SK-N-SH (cell line): ENCODE measurements at regions not wholly inside any gene's neighbourhood (a gene's known extent, or its start where the extent isn't known, plus 50 kb on each side); places are given as distances from the start of the nearest gene placed in this dataset.

Experiments
- CTCF ChIA-PET: fragments of 300-600, 350-600 bp; formaldehyde crosslinking; extraction: SDS; loops from one replicate; lab custom pipeline; 2021; lab: Yijun Ruan, JAX
- POLR2A ChIA-PET: fragments of 350-600 bp; sonication (Branson Sonifier 250); formaldehyde crosslinking; extraction: SDS; loops from one replicate; lab custom pipeline; 2020; ENCODE audit warnings: antibody characterized with exemption, inconsistent platforms; lab: Yijun Ruan, JAX
- DNase-seq: peaks from one replicate; pipeline ENCODE4 v3.0.0; 2012
- H2AFZ ChIP-seq: fragments of 200-600 bp; sonication (generic); 2 replicates; pipeline ENCODE4 v1.8.1; 2016; ENCODE audit warnings: antibody characterized with exemption, mild to moderate bottlenecking, low read depth
- H3F3A ChIP-seq: fragments of 200-600 bp; sonication (generic); replicated peaks from 2 replicates; pipeline ENCODE3; 2016; ENCODE audit warnings: antibody characterized with exemption, mild to moderate bottlenecking; ENCODE audit not compliant: insufficient read depth
- H3K27ac ChIP-seq, 2 experiments: fragments of 200-500 bp in 1 of 2; fragments of 200-600 bp in 1 of 2; sonication (Bioruptor generic) in 1 of 2; sonication (generic), shearing (Covaris generic) in 1 of 2; 2 replicates each; pipeline versions ENCODE4 v1.5.1 to v1.6.1; 2014 to 2016; ENCODE audit warnings: low read depth in 2 of 2, inconsistent platforms in 1 of 2, low read length in 1 of 2, mild to moderate bottlenecking in 1 of 2, mixed read lengths in 1 of 2
- H3K27me3 ChIP-seq: fragments of 200-600 bp; sonication (generic), shearing (Covaris generic); 2 replicates; pipeline ENCODE4 v1.6.1; 2016; ENCODE audit warnings: mixed run types; ENCODE audit not compliant: insufficient read depth
- H3K36me3 ChIP-seq, 2 experiments: fragments of 200-500 bp in 1 of 2; fragments of 200-600 bp in 1 of 2; sonication (Bioruptor generic) in 1 of 2; sonication (generic) in 1 of 2; replicated peaks in 1 of 2; 2 replicates each; pipeline versions ENCODE3 to v1.5.1; 2014 to 2016; ENCODE audit warnings: low read length in 1 of 2, mild to moderate bottlenecking in 1 of 2; ENCODE audit not compliant: insufficient read depth in 2 of 2, control insufficient read depth in 1 of 2
- H3K4me1 ChIP-seq, 2 experiments: fragments of 200-500 bp in 1 of 2; fragments of 200-600 bp in 1 of 2; sonication (Bioruptor generic) in 1 of 2; sonication (generic), shearing (Covaris generic) in 1 of 2; 2 replicates each; pipeline versions ENCODE4 v1.5.1 to v1.6.1; 2014 to 2016; ENCODE audit warnings: low read depth in 1 of 2, low read length in 1 of 2, mixed run types in 1 of 2; ENCODE audit not compliant: insufficient read depth in 2 of 2, control insufficient read depth in 1 of 2
- H3K4me2 ChIP-seq: fragments of 200-600 bp; sonication (generic), shearing (Covaris generic); 2 replicates; pipeline ENCODE4 v1.6.1; 2017; ENCODE audit warnings: mixed run types
- H3K4me3 ChIP-seq, 2 experiments: fragments of 200-500 bp in 1 of 2; fragments of 200-600 bp in 1 of 2; sonication (Bioruptor generic) in 1 of 2; sonication (generic), shearing (Covaris generic) in 1 of 2; 2 replicates each; pipeline versions ENCODE4 v1.5.1 to v1.8.1; 2014 to 2016; ENCODE audit warnings: low read depth in 2 of 2, inconsistent platforms in 1 of 2, low read length in 1 of 2, mild to moderate bottlenecking in 1 of 2, mixed read lengths in 1 of 2, moderate library complexity in 1 of 2
- H3K79me2 ChIP-seq: fragments of 200-600 bp; sonication (generic); 2 replicates; pipeline ENCODE4 v1.8.1; 2017; ENCODE audit warnings: mild to moderate bottlenecking; ENCODE audit not compliant: insufficient read depth
- H3K9ac ChIP-seq: fragments of 200-600 bp; sonication (generic); 2 replicates; pipeline ENCODE4 v1.6.1; 2017; ENCODE audit warnings: mixed run types
- H3K9me2 ChIP-seq: fragments of 200-600 bp; sonication (generic); 2 replicates; pipeline ENCODE4 v1.6.1; 2017; ENCODE audit warnings: mixed run types
- H3K9me3 ChIP-seq: fragments of 200-600 bp; sonication (generic); 2 replicates; pipeline ENCODE4 v1.6.1; 2017; ENCODE audit warnings: mixed run types, mild to moderate bottlenecking, moderate library complexity
- H4K20me1 ChIP-seq: fragments of 200-600 bp; sonication (generic); 2 replicates; pipeline ENCODE4 v1.6.1; 2017; ENCODE audit warnings: mild to moderate bottlenecking, mixed run types; ENCODE audit not compliant: insufficient read depth
- CHD2 ChIP-seq: fragments of 150-350 bp; IDR thresholded peaks from 2 replicates; pipeline ENCODE4 v1.6.1; 2018; ENCODE audit warnings: low read length; ENCODE audit not compliant: partially characterized antibody
- CTCF ChIP-seq: fragments of 200-600 bp; sonication (generic); IDR thresholded peaks from 2 replicates; pipeline ENCODE4 v1.6.1; 2017; ENCODE audit warnings: antibody characterized with exemption, mild to moderate bottlenecking, moderate library complexity
- ELF1 ChIP-seq: IDR thresholded peaks from 2 replicates; pipeline ENCODE4 v1.4.0; 2012
- FOSL2 ChIP-seq: IDR thresholded peaks from 2 replicates; pipeline ENCODE4 v1.4.0; 2012; ENCODE audit warnings: low read depth, mild to moderate bottlenecking, moderate library complexity, borderline replicate concordance
- FOXM1 ChIP-seq: IDR thresholded peaks from 2 replicates; pipeline ENCODE4 v1.4.0; 2012; ENCODE audit warnings: low read depth, mild to moderate bottlenecking
- GATA2 ChIP-seq: sonication (generic); formaldehyde crosslinking; IDR thresholded peaks from 2 replicates; pipeline ENCODE4 v1.5.0; 2020; ENCODE audit warnings: mild to moderate bottlenecking, missing genetic modification reagents
- JUND ChIP-seq: IDR thresholded peaks from 2 replicates; pipeline ENCODE4 v1.4.0; 2012
- MXI1 ChIP-seq: IDR thresholded peaks from 2 replicates; pipeline ENCODE4 v1.6.1; 2012; ENCODE audit warnings: mild to moderate bottlenecking, low read depth, low read length, improper control_type of control experiment
- POLR2AphosphoS5 ChIP-seq: IDR thresholded peaks from 2 replicates; pipeline ENCODE4 v1.6.1; 2012; ENCODE audit warnings: low read depth, low read length
- RAD21 ChIP-seq: IDR thresholded peaks from 2 replicates; pipeline ENCODE4 v1.6.1; 2012; ENCODE audit warnings: mild to moderate bottlenecking, low read length
- SIN3A ChIP-seq: IDR thresholded peaks from 2 replicates; pipeline ENCODE4 v1.6.1; 2012; ENCODE audit warnings: low read depth, mild to moderate bottlenecking, low read length, moderate library complexity, borderline replicate concordance
- USF1 ChIP-seq: IDR thresholded peaks from 2 replicates; pipeline ENCODE4 v1.4.0; 2012; ENCODE audit warnings: low read depth, borderline replicate concordance
- WGBS: methylation state at CpG from one replicate; pipeline ENCODE4 v1.1.6; 2017; ENCODE audit warnings: low lambda C conversion rate; 5-methylcytosine and 5-hydroxymethylcytosine counted together

- ChIA-PET POLR2A (no interaction called here), CTCF (no interaction called here)
- Histone ChIP-seq H3K27me3 (no peaks in the 10 kb centered on the region), H3K4me1 (no peaks in the 10 kb centered on the region), H3K4me2 (no peak overlapping the region), H3K36me3 (no peaks in the 10 kb centered on the region), H3K9ac (no peak overlapping the region), H3F3A (no peaks in the 10 kb centered on the region), H3K4me3 (no peak overlapping the region), H2AFZ (no peak overlapping the region), H3K9me3 (no peaks in the 10 kb centered on the region), H4K20me1 (no peaks in the 10 kb centered on the region), H3K27ac (no peak overlapping the region), H3K79me2 (no peaks in the 10 kb centered on the region), H3K9me2 (no peaks in the 10 kb centered on the region)
- DNase-seq, result no peak
- WGBS, result 35% methylated on average over 1 of the region's 1 CpG
- TF ChIP-seq CHD2 (no peak), CTCF (no peak), MXI1 (no peak), JUND (no peak), ELF1 (no peak), GATA2 (CRISPR knock-in tag) (no peak), SIN3A (no peak), FOSL2 (no peak), POLR2AphosphoS5 (no peak), FOXM1 (no peak)
Measured at GRCh38 chr2:67532387-67532786, 135.3 kb downstream of the ETAA1 start.

- H3K4me1 ChIP-seq, result no peaks in the 10 kb centered on the region
- H3K9me2 ChIP-seq, result no peaks in the 10 kb centered on the region
- H3K79me2 ChIP-seq, result no peaks in the 10 kb centered on the region
- no peaks in the 10 kb centered on the region for H3K36me3 ChIP-seq
- no peak overlapping the region for H3K4me3 ChIP-seq
- no peaks in the 10 kb centered on the region for H4K20me1 ChIP-seq
- no peaks in the 10 kb centered on the region for H3K27me3 ChIP-seq
- no peak overlapping the region for H3K4me2 ChIP-seq
- H3F3A ChIP-seq, result no peaks in the 10 kb centered on the region
- WGBS, result 58% methylated on average over 1 of the region's 1 CpG
- no peak overlapping the region for H3K27ac ChIP-seq
- TF ChIP-seq FOSL2, result no peak
- CTCF ChIA-PET, result no interaction called here
- 0 out of 2 replicates have a peak, but pooled peaks cover 9% of the 10 kb centered on the region for H3K9me3 ChIP-seq
- H2AFZ ChIP-seq, result no peak overlapping the region
- POLR2A ChIA-PET, result no interaction called here
- no peak overlapping the region for H3K9ac ChIP-seq
- no peak for DNase-seq
Measured at GRCh38 chr2:67534745-67535144, 137.6 kb downstream of the ETAA1 start.

GRCh38 chr2:67540962-67541361 is 143.8 kb downstream of the ETAA1 start:
- ChIA-PET CTCF (no interaction called here), POLR2A (no interaction called here)
- Histone ChIP-seq H3K36me3 (no peaks in the 10 kb centered on the region), H3K9me3 (0 out of 2 replicates have a peak, but pooled peaks cover 9% of the 10 kb centered on the region), H3K4me1 (no peaks in the 10 kb centered on the region), H3K27ac (no peak overlapping the region), H3K4me2 (no peak overlapping the region), H4K20me1 (no peaks in the 10 kb centered on the region), H3K27me3 (no peaks in the 10 kb centered on the region), H3K79me2 (no peaks in the 10 kb centered on the region), H3K9me2 (no peaks in the 10 kb centered on the region), H3F3A (no peaks in the 10 kb centered on the region), H3K9ac (no peak overlapping the region), H2AFZ (no peak overlapping the region), H3K4me3 (no peak overlapping the region)
- DNase-seq, result no peak
- WGBS, result 39% methylated on average over 1 of the region's 1 CpG
- no peak for TF ChIP-seq JUND
- TF ChIP-seq FOSL2, result no peak
- no peak for TF ChIP-seq USF1
- no peak for TF ChIP-seq GATA2 (CRISPR knock-in tag)
- TF ChIP-seq RAD21, result no peak
